NCI-H226 (cell line): ENCODE measurements at regions not wholly inside any gene's neighbourhood (a gene's known extent, or its start where the extent isn't known, plus 50 kb on each side); places are given as distances from the start of the nearest gene placed in this dataset.
"Not testable (repeated sequence)": the region's sequence is repeated elsewhere in the genome, so short reads cannot be mapped to it uniquely, and the experiment has no call there.

Experiments used
- DNase-seq: peaks from one replicate; pipeline ENCODE4 v3.0.0-alpha.2; 2015

DNA sequence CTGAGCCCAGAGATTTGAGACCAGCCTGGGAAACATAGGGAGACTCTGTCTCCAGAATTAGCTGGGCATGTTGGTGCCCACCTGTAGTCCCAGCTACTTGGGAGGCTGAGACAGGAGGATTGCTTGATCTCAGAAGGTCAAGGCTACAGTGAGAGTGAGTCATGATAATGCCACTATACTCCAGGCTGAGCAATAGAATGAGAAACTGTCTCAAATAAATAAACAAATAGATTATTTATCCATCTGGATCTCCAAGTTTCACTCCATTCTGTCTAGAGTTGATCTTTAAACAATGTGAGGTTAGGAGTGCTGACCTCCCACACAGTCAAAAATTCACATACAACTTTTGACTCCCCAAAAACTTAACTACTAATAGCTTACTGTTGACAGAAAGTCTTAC is 106.8 kb upstream of the PALMD start:
- no peak for DNase-seq

DNA sequence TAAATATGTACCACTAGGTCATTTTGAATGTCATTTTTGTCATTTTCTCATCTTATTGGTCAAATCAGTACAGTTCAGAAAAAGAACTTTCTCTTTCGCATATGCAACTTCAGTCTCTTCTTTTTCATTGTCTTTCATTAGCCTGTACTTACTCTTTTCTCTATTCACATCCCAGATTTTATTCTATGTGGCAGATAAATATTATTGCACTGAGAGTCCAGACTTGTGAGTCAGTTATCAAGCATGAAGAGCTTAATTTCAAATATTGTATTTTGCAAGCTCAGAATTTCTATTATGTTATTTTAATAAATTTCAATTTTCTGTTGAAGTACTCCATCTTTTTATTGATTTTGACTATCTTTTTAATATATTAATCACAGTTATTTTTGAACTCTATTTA is 105.2 kb upstream of the PALMD start:
- DNase-seq = no peak

DNA sequence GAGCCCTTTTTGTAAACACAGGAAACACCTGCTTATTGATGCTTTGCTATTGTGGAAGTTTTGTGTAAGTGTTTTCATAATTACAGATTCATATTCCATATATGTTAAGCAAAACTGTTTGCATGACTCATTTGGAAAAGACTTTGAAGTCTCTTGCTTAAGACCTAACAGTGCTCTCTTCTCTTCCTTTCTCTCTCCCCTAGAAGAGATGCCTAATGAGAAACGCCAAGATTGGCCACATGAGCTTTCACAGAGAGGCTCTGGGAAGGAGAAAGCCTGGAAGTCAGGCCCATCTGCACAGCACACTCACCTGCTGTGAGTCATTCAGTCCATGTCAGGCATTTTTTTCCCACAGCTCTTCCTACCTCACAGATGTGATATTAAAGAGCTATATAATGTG is 101.6 kb upstream of the PALMD start:
- DNase-seq = peak; percentile 80

DNA sequence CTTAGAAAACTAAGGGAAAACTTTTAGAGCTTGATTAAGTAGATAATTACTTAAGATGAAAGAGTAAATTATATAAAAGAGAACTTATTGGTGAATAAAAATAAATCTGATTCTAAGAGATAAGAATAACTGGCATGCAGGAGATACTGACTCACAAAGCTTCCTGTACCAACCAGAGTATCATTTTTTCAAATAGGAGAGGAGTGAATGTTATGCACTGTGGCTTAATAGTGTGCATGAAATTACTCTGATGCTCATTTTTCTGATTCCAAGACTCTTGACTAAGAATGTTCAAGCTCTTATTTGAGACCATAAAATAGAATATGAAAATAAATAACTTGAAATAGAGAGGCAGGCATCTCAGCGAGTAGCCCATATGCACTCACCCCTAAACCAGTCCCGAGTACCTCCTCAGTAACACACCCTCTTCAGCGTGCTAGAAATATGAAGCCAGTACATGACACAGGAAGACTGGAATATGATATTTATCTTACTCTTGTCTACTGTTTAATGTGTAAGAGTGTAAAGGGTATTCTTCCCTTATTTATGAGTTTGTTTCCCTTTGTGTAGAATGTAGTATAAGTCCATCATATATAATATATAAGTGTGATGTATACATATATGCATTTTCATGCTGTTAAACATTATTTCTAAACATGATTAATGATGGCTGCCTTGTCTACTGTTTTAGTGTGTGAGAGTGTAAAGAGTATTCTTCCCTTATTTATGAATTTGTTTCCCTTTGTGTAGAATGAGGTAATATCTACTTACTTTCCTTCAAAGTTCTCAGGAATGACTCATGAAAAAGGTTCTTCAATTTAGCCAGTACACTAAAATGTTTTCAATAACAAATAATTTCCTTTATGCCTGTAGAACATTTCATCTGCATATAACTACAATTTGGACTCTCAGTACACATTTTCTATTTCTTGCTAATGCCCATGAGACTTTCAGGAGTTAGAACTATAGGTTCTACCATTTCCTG is 99.2 kb upstream of the PALMD start:
- no peak for DNase-seq

DNA sequence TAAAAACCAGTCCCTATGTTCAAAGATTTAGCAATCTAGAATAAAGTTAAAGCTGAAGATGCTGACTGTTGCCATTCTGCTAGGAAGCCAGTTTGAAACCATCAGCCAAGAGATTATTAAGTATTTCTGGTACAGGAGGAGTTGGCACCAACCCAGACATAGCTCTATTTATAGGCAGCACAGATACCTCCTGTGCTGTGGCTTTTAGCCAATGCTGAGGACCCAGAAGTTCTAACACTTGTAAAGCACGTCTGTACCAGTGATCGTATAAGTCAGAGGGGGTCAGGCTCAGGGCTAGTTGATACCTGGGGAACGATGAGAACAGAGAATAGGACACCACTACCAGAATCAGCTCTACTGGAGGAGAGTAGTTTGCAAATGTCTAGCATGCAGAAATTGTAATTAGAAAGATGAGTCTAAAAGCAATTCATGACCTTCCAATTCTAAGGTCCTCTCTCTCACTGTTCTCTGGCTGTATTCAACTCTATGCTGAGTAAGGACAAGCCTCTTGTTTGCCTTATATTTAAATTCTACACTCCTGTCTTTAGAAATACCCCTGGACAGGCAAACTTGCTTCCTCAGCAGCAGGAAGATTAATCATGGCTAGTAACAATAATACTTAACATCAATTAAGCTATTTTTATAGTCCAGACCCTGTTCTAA is 96.8 kb upstream of the PALMD start:
- peak; percentile 16 for DNase-seq

DNA sequence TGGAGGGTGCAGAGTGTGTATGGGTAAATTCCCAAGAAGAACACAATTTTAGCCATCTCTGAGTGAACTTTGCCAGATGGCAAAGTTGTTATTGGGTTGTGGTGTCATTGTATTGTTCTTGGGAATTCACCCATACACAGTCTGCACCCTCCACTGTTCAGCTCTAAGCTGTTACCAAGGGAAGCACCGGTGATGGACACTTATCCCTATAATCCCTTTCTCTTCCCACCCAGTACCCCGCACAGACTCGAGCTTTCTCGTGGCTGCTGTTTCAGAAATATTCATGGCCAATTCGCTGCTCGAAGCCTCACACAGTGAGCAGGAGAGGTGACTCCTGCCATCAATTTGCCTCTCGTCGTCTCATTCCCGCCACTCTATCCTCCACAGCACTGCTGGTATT is 95.7 kb upstream of the PALMD start:
- DNase-seq = no peak

DNA sequence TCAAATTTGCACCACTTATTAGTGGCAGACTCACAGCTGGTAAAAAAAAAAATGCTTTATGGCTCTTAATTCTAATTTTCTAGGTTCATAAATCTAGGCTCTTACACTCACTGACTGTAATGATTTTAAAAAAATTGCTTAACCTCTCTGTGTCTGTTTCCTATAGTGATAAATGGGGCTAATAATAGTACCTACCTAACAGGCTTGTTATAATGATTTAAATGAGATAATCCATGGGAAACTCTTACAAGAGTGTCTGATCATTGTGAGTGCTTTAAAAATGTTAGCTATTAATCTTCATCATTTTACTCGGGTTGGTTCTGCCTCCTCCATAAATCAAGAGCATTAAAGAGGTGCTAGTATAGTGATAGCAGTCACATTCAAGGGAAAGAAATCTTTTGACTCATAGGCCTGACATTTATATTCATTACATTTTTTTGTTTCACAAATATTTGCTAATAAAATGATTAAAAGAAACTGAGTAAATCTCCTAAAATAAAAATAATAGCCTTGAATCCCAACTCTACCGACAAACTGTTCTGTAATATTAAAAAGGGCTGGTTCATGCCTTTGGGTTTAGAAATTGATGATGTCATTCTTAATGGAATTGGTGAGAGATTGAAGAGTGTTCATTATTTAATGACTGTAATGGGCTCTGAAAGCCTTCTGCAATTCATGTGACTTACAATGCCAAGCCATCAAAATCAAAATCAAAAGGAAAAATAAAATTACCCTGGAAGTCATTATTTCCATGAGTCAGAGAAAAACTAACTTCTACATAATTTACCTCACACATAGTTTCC is 93.9 kb upstream of the PALMD start:
- no peak for DNase-seq

DNA sequence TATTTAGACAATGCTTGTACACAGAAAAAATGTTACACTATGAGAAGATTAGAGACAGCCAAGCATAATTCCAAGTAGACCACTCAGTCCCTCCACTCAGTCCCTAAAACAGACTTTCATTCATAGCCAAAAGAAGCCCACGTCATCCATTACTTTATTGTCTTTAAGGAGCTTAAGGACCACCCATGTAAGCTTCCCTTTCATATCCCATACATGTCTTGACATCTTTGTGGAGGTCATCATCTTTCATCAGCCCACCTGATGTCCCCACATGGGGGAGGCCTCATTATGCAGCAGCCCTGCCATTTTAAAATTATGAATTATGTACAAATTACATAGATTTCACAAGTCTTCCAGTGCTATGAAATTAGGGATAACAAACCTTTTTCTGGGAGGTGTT is 92.6 kb upstream of the PALMD start:
- DNase-seq = no peak

DNA sequence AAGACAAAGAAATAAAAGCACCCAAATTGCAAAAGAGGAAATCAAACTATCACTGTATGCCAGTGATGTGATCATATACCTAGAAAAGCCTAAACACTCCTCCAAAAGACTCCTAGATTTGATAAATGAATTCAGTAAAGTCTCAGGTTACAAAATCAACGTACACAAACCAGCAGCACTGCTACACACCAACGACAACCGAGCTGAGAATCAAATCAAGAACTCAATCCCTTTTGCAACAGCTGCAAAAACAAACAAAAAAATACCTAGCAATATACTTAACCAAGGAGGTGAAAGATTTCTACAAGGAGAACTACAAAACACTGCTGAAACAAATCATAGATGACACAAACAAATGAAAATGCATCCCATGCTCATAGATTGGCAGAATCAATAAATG is 92.1 kb upstream of the PALMD start:
- not testable (repeated sequence) for DNase-seq

DNA sequence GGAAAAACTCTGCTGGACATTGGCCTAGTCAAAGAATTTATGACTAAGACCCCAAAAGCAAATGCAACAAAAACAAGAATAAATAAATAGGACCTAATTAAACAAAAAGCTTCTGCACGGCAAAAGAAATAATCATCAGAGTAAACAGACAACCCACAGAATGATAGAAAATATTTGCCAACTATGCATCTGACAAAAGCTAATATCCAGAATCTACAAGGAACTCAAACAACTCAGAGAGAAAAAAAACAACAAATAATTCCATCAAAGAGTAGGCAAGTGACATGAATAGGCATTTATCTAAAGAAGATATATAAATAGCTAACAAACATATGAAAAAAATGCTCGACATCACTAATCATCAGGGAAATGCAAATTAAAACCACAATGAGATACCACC is 91.2 kb upstream of the PALMD start:
- DNase-seq = no peak

DNA sequence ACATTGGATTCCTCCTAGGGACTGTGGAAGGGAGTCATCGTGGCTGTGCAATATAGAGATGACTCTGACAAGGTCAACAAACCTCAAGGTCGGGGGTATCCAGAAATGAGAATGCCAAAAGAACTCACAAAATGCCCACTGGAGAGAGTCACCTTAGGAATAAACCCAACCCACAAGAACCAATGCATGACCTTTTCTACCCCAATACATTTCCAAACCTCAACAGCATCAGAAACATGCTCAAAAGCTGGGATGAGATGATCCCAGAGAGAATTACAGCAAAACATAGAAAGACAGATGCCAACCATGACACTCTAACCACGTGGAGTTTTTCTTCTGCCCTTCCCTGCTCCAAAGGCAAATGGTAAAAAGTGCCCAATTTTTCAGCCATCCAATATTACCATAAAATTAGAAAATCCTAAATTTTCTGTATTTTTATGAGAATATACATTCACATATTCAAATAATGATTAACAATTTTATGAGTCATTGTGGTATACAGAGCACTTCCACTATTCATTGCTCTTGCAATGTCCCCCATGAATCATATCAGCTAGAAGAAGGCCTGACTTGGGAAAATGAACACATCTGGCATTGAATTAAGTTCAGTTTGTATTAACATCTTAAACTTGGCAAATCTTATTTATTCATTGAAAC is 88.2 kb upstream of the PALMD start:
- DNase-seq = peak; percentile 40

DNA sequence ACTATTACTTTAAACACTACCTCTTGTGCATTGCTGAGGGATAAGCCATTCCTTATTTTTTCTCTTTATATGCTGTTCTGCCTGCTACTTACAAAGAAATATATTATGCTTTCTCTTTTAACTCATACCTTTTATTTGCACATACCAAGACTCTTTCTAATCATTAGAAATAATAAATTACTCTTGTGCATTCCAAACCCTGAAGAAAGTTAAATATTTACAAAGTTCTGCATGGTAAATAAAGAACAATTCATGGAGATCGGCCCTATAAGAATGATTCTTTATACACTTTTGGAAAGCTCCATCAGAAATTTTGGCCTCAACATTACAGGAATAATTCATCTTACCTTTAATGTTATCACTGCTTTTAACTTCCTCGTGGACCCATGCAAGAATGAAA is 86.7 kb upstream of the PALMD start:
- DNase-seq = no peak

DNA sequence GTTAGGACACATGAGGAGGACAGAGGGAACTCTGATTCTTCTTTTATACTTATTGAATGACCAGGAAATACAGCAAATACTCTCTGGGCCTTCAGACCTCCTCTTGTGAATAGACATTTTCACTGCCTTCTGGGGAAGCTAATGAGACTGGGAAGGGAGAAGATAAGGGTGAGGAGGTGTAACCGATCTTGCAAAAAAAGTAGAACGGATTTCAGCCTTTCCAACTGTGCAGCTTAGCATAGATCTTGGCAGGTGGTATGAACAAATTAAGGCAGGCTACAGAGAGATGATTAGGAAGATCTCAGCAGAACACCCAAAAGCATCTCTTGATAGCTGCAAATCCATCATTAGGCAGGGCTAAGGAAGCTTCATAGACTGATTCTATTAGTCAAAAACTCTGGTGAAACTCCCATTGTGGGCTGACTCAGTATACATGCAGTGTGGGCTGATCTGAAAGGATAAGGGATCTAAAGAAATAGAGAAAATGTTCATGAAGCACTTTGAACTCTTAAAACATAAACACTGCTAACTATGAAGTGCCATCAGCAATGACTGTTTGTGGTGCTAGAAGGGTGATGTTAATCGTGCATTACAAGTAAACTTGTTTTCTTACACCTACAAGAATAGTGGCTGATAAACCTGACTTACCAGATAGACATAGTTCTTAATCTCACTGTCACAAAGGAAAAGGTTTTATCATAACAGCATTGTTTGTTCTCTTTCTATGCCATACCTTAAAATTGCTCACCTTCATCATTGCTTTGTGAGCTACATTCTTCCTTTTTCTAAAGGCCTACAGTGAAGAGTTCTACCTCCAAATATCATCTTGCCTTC is 85.5 kb upstream of the PALMD start:
- no peak for DNase-seq

DNA sequence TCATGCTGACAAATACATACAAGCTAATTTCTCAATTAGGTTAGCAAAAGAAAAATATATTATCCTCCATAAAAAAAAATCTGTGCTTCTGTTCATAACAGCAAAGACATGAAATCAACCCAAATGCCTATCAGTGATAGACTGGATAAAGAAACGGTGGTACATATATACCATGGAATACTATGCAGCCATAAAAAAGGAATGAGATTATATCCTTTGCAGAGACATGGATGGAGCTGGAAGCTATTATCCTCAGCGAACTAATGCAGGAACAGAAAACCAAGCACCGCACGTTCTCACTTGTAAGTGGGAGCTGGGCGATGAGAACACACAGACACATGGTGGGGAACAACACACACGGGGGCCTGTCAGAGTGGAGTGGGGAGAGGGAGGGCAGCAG is 84.0 kb upstream of the PALMD start:
- DNase-seq = no peak

DNA sequence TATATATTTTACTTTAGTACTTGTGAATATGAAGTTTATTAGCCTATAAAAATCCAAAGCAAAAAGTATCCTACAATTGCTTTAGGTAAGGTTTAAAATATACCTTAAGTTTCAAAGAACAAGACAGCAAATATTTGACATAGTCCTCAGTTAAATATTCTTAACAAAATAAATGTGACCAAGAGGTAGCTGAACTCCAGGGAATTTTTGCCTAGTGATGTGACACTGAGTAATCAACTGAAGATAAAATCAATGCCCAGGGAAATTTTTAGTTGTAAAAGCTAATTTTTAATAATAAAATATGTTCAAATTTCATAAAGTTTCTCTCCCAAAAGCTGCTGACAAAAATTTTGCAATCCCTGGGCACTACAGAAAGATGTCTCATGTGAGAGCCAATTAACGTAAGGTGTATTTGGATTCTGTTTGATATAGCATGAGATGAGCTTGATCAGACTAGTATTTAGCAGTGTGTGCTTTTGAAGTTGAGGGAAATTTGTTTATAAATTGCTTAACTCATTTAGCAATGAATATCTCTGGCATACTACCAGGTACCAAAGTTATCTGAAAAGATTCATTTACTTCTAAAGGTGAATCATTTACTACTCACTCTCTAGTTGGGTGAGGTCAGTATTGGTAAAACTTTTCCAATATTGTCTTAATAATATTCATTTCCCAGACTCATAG is 80.2 kb upstream of the PALMD start:
- DNase-seq = no peak

DNA sequence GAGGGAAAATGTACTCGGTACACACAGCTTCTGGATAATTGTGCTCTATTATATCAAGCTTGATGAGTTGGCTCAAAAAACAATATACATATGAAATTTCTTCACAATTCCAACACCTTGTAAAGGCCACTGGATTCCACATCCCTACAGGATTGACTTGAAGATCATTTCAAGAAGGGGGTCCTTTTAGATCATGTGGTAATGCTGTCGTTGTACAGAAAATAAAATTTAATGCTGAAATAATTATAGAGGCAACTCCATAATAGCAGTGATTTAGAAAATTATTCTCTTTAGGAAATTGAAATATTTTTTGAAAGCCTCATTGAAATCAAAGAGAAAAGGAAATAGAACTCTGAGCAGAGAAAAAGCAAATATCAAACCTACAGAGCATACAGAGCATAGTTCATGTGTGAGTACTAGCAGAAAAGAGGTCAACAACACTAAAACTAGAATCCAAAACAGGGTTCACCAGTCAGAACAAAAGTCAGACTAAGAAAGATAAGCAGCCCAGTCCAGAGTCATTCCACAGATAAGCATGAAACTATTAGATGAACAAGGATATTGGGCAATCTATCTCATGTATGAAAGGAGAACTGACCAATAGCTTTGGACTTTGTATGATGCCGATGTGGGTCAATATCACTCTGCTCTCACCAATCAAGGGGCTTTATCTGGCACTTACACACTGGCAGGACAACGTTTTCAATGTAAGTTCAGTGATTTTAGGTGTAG is 79.5 kb upstream of the PALMD start:
- peak; percentile 42 for DNase-seq

DNA sequence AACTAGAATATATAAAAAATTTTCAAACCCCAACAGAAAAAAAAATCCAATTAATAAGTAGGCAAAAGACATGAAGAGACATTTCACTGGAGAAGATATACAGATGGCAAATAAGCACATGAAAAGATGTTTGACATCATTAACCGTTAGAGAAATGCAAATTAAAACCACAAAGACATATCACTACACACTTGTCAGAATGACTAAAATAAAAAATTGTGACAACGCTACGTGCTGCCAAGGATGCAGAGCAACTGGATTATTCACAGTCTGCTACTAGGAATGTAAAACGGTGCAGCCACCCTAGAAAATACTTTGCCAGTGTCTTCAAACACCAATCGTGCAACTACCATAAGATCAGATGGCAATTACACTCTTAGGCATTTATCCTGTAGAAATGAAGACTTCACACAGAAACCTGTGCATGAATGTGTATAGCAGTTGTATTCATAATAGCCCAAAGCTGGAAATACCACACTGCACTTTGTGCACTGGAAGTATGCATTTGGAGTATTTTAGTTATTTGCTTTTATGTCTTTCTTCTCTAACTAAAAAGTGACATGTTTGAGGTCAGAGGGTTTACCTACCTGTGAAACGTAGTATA is 75.3 kb upstream of the PALMD start:
- no peak for DNase-seq

DNA sequence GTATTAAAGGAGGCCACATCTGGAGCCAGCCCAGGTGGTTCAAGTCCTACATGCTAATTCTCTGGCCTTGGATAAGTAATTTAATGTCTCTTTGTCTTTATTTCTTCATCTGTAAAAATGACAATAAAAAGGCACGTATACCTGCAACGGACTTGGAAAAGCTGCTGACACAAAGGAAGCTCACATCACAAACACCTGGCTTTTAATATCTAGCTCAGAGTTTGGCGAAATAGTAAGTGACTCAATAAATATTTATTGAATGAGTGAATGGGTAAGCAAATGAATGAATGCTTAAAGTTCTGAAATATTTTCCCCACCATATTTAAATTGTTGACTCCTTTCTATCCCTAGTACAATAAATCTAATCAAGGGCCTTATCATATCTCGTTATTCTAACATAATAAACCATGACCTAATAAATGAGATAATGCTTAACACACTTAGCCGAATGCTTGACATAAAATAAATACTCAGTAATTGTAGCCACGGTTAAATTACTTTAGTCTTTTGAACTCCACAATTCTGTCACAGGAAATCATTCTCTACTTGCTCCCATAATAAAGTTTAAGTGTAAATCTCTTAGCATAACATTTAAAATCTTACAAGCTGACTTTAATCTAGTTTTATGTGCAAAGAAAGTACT is 74.7 kb upstream of the PALMD start:
- no peak for DNase-seq

DNA sequence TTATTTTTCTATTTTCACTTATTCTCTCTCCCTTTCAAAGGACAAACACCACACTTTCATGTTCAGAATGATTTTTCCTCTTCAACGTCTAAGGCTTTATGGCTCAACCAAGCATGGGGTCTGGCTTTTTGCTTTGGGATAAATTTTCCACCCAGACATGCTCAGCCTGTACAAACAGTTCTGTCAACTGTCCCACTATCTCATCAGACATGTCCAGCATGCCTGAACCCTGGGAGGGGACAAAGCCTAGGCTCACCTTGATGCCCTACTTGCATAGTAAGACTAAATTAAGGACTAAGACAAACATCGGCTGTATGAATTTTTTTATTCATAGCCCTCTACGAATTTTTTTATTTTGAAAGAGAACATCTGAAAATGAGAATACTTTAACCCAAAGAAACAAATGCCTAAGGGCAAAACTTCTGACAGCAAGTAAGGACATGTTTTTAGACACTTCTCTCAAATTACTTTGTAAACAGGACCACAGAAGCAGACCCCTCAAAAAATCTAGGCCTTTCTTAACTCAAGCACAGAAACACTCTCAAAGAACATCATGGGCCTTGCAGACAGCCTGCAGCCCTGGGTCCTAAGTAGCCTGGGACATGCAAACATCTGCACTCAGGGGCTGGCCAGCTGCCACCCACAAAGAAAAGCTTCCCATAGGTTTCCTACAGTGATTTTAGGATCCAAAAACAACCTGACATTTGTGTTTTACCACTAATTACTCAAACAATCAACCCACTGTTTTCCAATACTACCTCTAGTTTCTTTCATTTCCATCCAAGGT is 72.3 kb upstream of the PALMD start:
- no peak for DNase-seq
